SK-N-SH (cell line): ENCODE measurements at regions not wholly inside any gene's neighbourhood (a gene's known extent, or its start where the extent isn't known, plus 50 kb on each side); places are given as distances from the start of the nearest gene placed in this dataset.
A peak's percentile ranks its signal among the peaks of the same experiment; 100 is the strongest.

Source experiments
- CTCF ChIA-PET: fragments of 300-600, 350-600 bp; formaldehyde crosslinking; extraction: SDS; loops from one replicate; lab custom pipeline; 2021; lab: Yijun Ruan, JAX
- POLR2A ChIA-PET: fragments of 350-600 bp; sonication (Branson Sonifier 250); formaldehyde crosslinking; extraction: SDS; loops from one replicate; lab custom pipeline; 2020; ENCODE audit warnings: antibody characterized with exemption, inconsistent platforms; lab: Yijun Ruan, JAX
- DNase-seq: peaks from one replicate; pipeline ENCODE4 v3.0.0; 2012
- H2AFZ ChIP-seq: fragments of 200-600 bp; sonication (generic); 2 replicates; pipeline ENCODE4 v1.8.1; 2016; ENCODE audit warnings: antibody characterized with exemption, mild to moderate bottlenecking, low read depth
- H3F3A ChIP-seq: fragments of 200-600 bp; sonication (generic); replicated peaks from 2 replicates; pipeline ENCODE3; 2016; ENCODE audit warnings: antibody characterized with exemption, mild to moderate bottlenecking; ENCODE audit not compliant: insufficient read depth
- H3K27ac ChIP-seq, 2 experiments: fragments of 200-500 bp in 1 of 2; fragments of 200-600 bp in 1 of 2; sonication (Bioruptor generic) in 1 of 2; sonication (generic), shearing (Covaris generic) in 1 of 2; 2 replicates each; pipeline versions ENCODE4 v1.5.1 to v1.6.1; 2014 to 2016; ENCODE audit warnings: low read depth in 2 of 2, inconsistent platforms in 1 of 2, low read length in 1 of 2, mild to moderate bottlenecking in 1 of 2, mixed read lengths in 1 of 2
- H3K27me3 ChIP-seq: fragments of 200-600 bp; sonication (generic), shearing (Covaris generic); 2 replicates; pipeline ENCODE4 v1.6.1; 2016; ENCODE audit warnings: mixed run types; ENCODE audit not compliant: insufficient read depth
- H3K36me3 ChIP-seq, 2 experiments: fragments of 200-500 bp in 1 of 2; fragments of 200-600 bp in 1 of 2; sonication (Bioruptor generic) in 1 of 2; sonication (generic) in 1 of 2; replicated peaks in 1 of 2; 2 replicates each; pipeline versions ENCODE3 to v1.5.1; 2014 to 2016; ENCODE audit warnings: low read length in 1 of 2, mild to moderate bottlenecking in 1 of 2; ENCODE audit not compliant: insufficient read depth in 2 of 2, control insufficient read depth in 1 of 2
- H3K4me1 ChIP-seq, 2 experiments: fragments of 200-500 bp in 1 of 2; fragments of 200-600 bp in 1 of 2; sonication (Bioruptor generic) in 1 of 2; sonication (generic), shearing (Covaris generic) in 1 of 2; 2 replicates each; pipeline versions ENCODE4 v1.5.1 to v1.6.1; 2014 to 2016; ENCODE audit warnings: low read depth in 1 of 2, low read length in 1 of 2, mixed run types in 1 of 2; ENCODE audit not compliant: insufficient read depth in 2 of 2, control insufficient read depth in 1 of 2
- H3K4me2 ChIP-seq: fragments of 200-600 bp; sonication (generic), shearing (Covaris generic); 2 replicates; pipeline ENCODE4 v1.6.1; 2017; ENCODE audit warnings: mixed run types
- H3K4me3 ChIP-seq, 2 experiments: fragments of 200-500 bp in 1 of 2; fragments of 200-600 bp in 1 of 2; sonication (Bioruptor generic) in 1 of 2; sonication (generic), shearing (Covaris generic) in 1 of 2; 2 replicates each; pipeline versions ENCODE4 v1.5.1 to v1.8.1; 2014 to 2016; ENCODE audit warnings: low read depth in 2 of 2, inconsistent platforms in 1 of 2, low read length in 1 of 2, mild to moderate bottlenecking in 1 of 2, mixed read lengths in 1 of 2, moderate library complexity in 1 of 2
- H3K79me2 ChIP-seq: fragments of 200-600 bp; sonication (generic); 2 replicates; pipeline ENCODE4 v1.8.1; 2017; ENCODE audit warnings: mild to moderate bottlenecking; ENCODE audit not compliant: insufficient read depth
- H3K9ac ChIP-seq: fragments of 200-600 bp; sonication (generic); 2 replicates; pipeline ENCODE4 v1.6.1; 2017; ENCODE audit warnings: mixed run types
- H3K9me2 ChIP-seq: fragments of 200-600 bp; sonication (generic); 2 replicates; pipeline ENCODE4 v1.6.1; 2017; ENCODE audit warnings: mixed run types
- H3K9me3 ChIP-seq: fragments of 200-600 bp; sonication (generic); 2 replicates; pipeline ENCODE4 v1.6.1; 2017; ENCODE audit warnings: mixed run types, mild to moderate bottlenecking, moderate library complexity
- H4K20me1 ChIP-seq: fragments of 200-600 bp; sonication (generic); 2 replicates; pipeline ENCODE4 v1.6.1; 2017; ENCODE audit warnings: mild to moderate bottlenecking, mixed run types; ENCODE audit not compliant: insufficient read depth
- ELF1 ChIP-seq: IDR thresholded peaks from 2 replicates; pipeline ENCODE4 v1.4.0; 2012
- FOSL2 ChIP-seq: IDR thresholded peaks from 2 replicates; pipeline ENCODE4 v1.4.0; 2012; ENCODE audit warnings: low read depth, mild to moderate bottlenecking, moderate library complexity, borderline replicate concordance
- FOXJ3 ChIP-seq: sonication (generic); formaldehyde crosslinking; IDR thresholded peaks from 2 replicates; pipeline ENCODE4 v1.5.1; 2020; ENCODE audit warnings: mild to moderate bottlenecking, missing genetic modification reagents
- GATA2 ChIP-seq: sonication (generic); formaldehyde crosslinking; IDR thresholded peaks from 2 replicates; pipeline ENCODE4 v1.5.0; 2020; ENCODE audit warnings: mild to moderate bottlenecking, missing genetic modification reagents
- MXI1 ChIP-seq: IDR thresholded peaks from 2 replicates; pipeline ENCODE4 v1.6.1; 2012; ENCODE audit warnings: mild to moderate bottlenecking, low read depth, low read length, improper control_type of control experiment
- NFIC ChIP-seq: IDR thresholded peaks from 2 replicates; pipeline ENCODE4 v1.4.0; 2012; ENCODE audit warnings: borderline replicate concordance
- NRF1 ChIP-seq: IDR thresholded peaks from 2 replicates; pipeline ENCODE4 v1.6.1; 2012; ENCODE audit warnings: low read depth, mild to moderate bottlenecking, low read length
- SIN3A ChIP-seq: IDR thresholded peaks from 2 replicates; pipeline ENCODE4 v1.6.1; 2012; ENCODE audit warnings: low read depth, mild to moderate bottlenecking, low read length, moderate library complexity, borderline replicate concordance
- SMC3 ChIP-seq: IDR thresholded peaks from 2 replicates; pipeline ENCODE4 v1.6.1; 2012; ENCODE audit warnings: low read depth, low read length, improper control_type of control experiment
- TCF12 ChIP-seq: IDR thresholded peaks from 2 replicates; pipeline ENCODE4 v1.4.0; 2012
- WGBS: methylation state at CpG from one replicate; pipeline ENCODE4 v1.1.6; 2017; ENCODE audit warnings: low lambda C conversion rate; 5-methylcytosine and 5-hydroxymethylcytosine counted together
- TF ChIP-seq, protein P1 (sequence below): IDR thresholded peaks from 2 replicates; pipeline ENCODE4; 2012
- TF ChIP-seq, protein P2 (sequence below): IDR thresholded peaks from 2 replicates; pipeline ENCODE4 v1.4.0; 2012; ENCODE audit warnings: low read depth, borderline replicate concordance
- TF ChIP-seq, protein P3 (sequence below): IDR thresholded peaks from 2 replicates; pipeline ENCODE4 v1.4.0; 2012; ENCODE audit warnings: low read depth
- TF ChIP-seq, protein P4 (sequence below): IDR thresholded peaks from 2 replicates; pipeline ENCODE4 v1.6.1; 2012; ENCODE audit warnings: mild to moderate bottlenecking, low read depth, low read length, moderate library complexity
- TF ChIP-seq, protein P5 (sequence below): fragments of 150-350 bp; IDR thresholded peaks from 2 replicates; pipeline ENCODE4 v1.6.1; 2016; ENCODE audit warnings: mild to moderate bottlenecking, low read depth, low read length

DNA sequence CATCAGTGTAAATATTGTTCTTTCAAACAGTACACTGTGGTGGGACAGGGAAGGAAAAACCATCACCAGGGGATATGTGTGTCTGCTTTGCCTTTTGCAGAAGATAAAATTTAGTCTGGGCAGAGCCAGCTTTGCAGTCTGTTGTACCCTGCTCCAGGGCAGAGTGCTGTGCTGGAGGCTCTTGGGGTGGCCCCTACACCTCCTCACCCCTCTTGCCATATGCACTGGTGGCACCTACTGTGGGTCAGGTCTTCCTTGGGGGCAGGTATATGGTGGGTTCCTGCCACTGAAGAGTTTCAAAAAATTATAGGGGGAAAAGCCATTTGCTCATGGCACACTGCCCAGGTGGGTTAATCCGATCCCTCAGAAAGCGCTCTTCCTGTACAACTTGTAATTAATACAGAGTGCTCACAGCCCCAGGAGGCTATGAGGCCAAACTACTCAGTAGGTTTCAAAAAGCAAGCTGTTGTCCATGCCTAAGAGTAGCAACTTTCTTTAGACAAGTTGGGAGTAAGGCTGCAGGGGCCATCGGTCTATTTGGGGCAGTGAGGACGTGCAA lies 112.7 kb upstream of the BMPER start:
- Histone ChIP-seq H3K36me3 (no peaks in the 10 kb centered on the region), H2AFZ (no peak overlapping the region), H3F3A (no peaks in the 10 kb centered on the region), H3K4me1 (peaks cover 4 to 27% of the 10 kb centered on the region in 2 experiments; a peak in 3 of 4 replicates), H3K9me3 (no peaks in the 10 kb centered on the region), H3K4me3 (no peak overlapping the region), H3K79me2 (no peaks in the 10 kb centered on the region), H3K27ac (peak overlapping the region in 1 of 2 experiments; percentile 73; a peak in 2 of 4 replicates), H3K4me2 (no peak overlapping the region), H3K9ac (no peak overlapping the region), H3K9me2 (no peaks in the 10 kb centered on the region), H4K20me1 (no peaks in the 10 kb centered on the region), H3K27me3 (no peaks in the 10 kb centered on the region)
- WGBS = 76% methylated on average over 4 of the region's 4 CpGs
- TF ChIP-seq NFIC = no peak
- no peak for TF ChIP-seq SIN3A
- no peak for TF ChIP-seq FOXJ3 (CRISPR knock-in tag)
- TF ChIP-seq FOSL2 = no peak
- TF ChIP-seq, protein P1, sequence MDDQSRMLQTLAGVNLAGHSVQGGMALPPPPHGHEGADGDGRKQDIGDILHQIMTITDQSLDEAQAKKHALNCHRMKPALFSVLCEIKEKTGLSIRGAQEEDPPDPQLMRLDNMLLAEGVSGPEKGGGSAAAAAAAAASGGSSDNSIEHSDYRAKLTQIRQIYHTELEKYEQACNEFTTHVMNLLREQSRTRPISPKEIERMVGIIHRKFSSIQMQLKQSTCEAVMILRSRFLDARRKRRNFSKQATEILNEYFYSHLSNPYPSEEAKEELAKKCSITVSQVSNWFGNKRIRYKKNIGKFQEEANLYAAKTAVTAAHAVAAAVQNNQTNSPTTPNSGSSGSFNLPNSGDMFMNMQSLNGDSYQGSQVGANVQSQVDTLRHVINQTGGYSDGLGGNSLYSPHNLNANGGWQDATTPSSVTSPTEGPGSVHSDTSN = no peak
- TF ChIP-seq, protein P2, sequence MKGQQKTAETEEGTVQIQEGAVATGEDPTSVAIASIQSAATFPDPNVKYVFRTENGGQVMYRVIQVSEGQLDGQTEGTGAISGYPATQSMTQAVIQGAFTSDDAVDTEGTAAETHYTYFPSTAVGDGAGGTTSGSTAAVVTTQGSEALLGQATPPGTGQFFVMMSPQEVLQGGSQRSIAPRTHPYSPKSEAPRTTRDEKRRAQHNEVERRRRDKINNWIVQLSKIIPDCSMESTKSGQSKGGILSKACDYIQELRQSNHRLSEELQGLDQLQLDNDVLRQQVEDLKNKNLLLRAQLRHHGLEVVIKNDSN = no peak
- TF ChIP-seq, protein P3, sequence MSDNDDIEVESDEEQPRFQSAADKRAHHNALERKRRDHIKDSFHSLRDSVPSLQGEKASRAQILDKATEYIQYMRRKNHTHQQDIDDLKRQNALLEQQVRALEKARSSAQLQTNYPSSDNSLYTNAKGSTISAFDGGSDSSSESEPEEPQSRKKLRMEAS = no peak
- no peak for TF ChIP-seq SMC3
- TF ChIP-seq, protein P4, sequence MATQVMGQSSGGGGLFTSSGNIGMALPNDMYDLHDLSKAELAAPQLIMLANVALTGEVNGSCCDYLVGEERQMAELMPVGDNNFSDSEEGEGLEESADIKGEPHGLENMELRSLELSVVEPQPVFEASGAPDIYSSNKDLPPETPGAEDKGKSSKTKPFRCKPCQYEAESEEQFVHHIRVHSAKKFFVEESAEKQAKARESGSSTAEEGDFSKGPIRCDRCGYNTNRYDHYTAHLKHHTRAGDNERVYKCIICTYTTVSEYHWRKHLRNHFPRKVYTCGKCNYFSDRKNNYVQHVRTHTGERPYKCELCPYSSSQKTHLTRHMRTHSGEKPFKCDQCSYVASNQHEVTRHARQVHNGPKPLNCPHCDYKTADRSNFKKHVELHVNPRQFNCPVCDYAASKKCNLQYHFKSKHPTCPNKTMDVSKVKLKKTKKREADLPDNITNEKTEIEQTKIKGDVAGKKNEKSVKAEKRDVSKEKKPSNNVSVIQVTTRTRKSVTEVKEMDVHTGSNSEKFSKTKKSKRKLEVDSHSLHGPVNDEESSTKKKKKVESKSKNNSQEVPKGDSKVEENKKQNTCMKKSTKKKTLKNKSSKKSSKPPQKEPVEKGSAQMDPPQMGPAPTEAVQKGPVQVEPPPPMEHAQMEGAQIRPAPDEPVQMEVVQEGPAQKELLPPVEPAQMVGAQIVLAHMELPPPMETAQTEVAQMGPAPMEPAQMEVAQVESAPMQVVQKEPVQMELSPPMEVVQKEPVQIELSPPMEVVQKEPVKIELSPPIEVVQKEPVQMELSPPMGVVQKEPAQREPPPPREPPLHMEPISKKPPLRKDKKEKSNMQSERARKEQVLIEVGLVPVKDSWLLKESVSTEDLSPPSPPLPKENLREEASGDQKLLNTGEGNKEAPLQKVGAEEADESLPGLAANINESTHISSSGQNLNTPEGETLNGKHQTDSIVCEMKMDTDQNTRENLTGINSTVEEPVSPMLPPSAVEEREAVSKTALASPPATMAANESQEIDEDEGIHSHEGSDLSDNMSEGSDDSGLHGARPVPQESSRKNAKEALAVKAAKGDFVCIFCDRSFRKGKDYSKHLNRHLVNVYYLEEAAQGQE = no peak
- TF ChIP-seq, protein P5, sequence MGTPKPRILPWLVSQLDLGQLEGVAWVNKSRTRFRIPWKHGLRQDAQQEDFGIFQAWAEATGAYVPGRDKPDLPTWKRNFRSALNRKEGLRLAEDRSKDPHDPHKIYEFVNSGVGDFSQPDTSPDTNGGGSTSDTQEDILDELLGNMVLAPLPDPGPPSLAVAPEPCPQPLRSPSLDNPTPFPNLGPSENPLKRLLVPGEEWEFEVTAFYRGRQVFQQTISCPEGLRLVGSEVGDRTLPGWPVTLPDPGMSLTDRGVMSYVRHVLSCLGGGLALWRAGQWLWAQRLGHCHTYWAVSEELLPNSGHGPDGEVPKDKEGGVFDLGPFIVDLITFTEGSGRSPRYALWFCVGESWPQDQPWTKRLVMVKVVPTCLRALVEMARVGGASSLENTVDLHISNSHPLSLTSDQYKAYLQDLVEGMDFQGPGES = no peak
- TF ChIP-seq MXI1 = no peak
- no peak for TF ChIP-seq NRF1
- TF ChIP-seq GATA2 (CRISPR knock-in tag) = no peak
- TF ChIP-seq ELF1 = no peak
- no peak for TF ChIP-seq TCF12
- no peak for DNase-seq
- POLR2A ChIA-PET = no interaction called here
- CTCF ChIA-PET = interaction anchor here (1.8 kb wide), 1 partner anchor 16 kb away, joined by 6 read pairs; no protein-coding TSS in a partner anchor
